Smooth muscle cell of the brain vasculature (primary cell): ENCODE measurements at regions not wholly inside any gene's neighbourhood (a gene's known extent, or its start where the extent isn't known, plus 50 kb on each side); places are given as distances from the start of the nearest gene placed in this dataset.
"Not testable (repeated sequence)": the region's sequence is repeated elsewhere in the genome, so short reads cannot be mapped to it uniquely, and the experiment has no call there.

Experiments used
- DNase-seq: peaks from one replicate; pipeline ENCODE4 v3.0.0-alpha.2; 2012; ENCODE audit warnings: low read depth, low spot score

- DNase-seq, result no peak
Observed at GRCh38 chr16:80014241-80014939, 413.9 kb upstream of the MAF start.

DNA sequence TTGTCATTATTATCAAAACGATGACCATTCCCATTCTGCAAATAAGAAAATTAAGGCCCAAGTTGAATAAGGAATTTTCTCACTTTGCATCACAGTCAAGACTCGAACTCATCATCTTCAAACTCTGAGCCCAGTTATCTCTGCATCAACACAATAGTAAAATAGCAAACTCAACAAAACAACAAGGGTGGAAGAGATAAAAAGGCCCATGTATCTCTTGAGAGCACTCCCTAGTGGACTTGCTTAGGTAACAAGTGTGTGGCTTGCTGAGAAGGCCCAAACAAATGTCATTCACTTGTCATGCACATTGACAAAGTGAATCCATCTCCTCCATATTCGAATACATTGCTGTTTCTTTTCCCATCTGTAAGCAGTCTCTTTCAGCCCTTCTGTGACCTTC is 412.0 kb upstream of the MAF start:
- no peak for DNase-seq

DNA sequence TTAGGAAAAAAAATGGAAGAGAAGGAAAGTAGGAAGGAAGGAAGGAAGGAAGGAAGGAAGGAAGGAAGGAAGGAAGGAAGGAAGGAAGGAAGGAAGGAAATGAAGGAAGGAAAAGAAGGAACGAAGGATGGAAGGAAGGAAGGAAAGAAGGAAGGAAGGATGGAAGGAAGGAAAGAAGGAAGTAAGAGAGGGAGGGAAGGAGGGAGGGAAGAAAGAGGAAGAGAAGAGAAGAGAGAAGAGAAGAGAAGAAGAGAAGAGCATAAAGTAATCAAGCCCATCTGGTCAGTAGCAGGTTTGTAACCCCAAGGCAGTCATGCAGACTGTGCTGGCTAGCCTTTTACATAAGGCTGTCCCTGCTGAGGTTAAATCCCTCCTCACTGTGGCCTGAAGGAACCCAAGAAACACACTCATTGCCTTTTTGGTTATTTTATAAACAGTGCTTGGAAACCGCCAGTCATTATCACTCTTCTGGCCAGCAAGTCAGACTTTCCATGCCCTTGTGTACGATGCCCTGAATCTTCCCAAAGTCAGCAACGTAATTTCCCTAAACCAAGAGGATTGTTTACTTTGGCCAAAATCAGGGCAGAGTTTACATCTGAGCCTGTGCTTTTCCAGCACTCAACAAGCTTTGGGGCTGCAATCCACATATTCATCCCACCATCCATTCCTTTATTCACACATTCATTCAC is 409.6 kb upstream of the MAF start:
- DNase-seq, result no peak

- no peak for DNase-seq
Observed at GRCh38 chr16:80008857-80009256, 408.3 kb upstream of the MAF start.

DNA sequence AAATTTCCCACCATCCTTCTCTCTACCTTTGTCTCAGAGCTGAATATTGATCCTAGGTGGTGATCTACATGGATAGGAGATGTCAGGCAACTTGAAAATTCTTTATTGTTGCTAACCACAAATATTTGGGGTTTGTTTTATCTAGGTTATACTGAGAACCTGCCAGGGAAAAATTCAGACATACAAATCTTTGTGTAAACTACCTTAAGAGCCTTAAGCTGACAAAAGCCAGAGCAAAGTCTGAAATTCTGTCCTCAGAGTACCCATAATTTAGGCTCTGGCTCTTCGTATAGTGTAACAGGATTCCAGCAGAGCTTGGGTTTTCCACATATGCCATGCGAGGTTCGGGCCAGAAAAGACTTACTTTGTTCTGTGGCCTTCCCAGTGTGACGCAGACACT is 406.7 kb upstream of the MAF start:
- DNase-seq, result no peak

GRCh38 chr16:80006241-80007215 is 406.0 kb upstream of the MAF start:
- DNase-seq, result no peak

GRCh38 chr16:80004113-80004512 is 403.6 kb upstream of the MAF start:
- no peak for DNase-seq

DNA sequence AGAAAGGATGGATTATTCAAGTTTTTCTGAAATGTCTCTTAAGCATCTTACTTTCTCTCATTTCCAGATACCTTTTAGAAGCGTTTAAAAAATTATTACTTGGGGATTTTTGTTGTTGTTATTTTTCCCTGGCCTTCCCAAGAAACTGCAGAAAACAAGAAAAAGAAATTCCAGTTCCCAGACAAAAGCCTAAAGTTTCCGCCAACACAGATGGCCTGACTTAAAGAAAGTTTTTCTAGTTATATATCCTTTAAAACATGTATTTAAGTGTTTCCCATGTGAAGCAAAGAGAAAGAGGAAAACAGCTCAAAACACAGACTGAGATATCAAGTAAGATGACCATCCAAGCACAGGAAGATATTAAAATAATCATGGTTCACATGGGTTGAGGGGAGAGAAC is 401.7 kb upstream of the MAF start:
- no peak for DNase-seq

- no peak for DNase-seq
Observed at GRCh38 chr16:79998143-79998542, 397.6 kb upstream of the MAF start.

- no peak for DNase-seq
Observed at GRCh38 chr16:79997257-79997656, 396.7 kb upstream of the MAF start.

DNA sequence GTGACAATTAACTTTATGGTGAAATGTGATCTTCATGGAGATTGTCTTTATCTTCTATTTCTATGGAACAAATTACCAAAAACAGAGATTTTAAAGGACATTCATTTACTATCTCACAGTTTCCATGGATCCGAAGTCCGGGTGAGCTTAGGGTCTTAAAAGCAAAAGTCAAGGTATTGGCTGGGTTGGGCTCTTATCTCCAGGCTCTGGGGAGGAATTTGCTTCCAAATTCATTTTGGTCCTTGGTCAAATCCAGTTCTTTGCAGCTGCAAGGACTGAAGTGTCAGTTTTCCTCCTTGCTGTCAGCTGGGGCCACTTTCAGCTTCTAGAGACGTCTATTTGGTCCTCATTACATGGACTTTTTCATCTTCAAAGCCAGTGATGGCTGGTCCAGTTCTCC is 395.8 kb upstream of the MAF start:
- no peak for DNase-seq

- DNase-seq, result no peak
Observed at GRCh38 chr16:79995315-79995714, 394.8 kb upstream of the MAF start.

DNA sequence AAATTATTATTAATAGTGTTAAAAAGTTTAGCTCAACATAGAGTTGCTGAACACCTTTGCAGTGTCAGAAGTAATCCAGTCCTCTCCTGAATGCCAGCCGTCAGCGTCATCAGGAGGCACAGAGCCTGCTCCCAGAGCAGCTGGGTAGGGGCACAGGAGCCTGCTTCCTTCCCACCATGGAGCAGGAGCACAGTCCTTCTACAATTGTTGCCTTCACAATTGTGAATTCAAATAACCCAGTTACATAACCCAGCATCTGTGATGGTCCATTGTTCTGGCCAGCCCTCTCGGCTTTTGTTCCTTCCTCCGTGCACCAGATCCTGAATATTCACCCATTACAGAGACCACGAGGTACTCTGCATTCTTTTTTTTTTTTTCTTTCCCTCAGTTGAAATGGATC is 393.9 kb upstream of the MAF start:
- no peak for DNase-seq

DNA sequence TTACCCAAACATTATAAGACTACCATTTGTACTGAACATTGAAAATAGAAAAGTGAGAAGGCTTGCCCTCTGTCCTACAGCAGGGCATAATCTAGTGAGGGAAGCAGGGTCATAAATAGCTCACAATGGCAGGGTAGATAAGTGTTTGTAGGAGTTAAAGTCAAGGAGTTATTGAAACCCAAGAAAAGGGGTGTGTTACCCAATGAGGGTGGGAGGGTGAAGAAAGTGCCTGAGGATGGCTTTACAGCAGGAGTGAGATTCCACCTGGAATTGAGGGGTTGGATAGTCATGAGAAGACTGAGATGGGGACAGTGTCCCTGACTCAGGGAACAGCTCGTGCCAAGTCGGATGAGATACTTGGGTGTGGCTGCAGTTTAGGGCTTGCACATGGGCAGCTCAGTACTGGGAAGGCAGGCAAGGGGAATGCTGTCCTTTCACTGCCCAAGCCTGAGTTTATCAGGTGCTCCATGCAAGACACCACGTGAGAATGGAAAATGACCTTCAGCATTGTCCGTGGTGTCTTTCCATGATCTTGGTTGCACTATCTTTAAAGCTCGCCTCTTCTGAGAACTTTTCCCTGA is 393.2 kb upstream of the MAF start:
- no peak for DNase-seq

DNA sequence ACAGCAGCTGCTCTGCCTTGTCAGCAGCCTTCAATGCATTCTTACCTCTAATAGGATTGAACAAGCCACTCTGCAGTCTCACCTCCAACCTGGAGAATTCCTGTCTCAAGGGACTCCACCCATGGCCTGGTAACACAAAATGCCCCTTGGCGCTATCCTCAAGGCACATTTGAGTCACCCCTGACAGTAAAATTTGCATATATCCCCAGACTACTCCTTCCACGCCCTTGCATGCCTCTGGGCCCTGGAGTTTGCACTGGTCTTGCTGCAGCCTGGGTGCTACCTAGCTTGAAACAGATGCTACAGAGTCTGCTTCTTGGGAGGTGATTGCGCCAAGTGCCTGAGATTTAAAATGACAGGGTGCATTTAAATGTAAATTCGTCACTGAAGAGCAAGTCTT is 391.4 kb upstream of the MAF start:
- DNase-seq, result no peak

DNA sequence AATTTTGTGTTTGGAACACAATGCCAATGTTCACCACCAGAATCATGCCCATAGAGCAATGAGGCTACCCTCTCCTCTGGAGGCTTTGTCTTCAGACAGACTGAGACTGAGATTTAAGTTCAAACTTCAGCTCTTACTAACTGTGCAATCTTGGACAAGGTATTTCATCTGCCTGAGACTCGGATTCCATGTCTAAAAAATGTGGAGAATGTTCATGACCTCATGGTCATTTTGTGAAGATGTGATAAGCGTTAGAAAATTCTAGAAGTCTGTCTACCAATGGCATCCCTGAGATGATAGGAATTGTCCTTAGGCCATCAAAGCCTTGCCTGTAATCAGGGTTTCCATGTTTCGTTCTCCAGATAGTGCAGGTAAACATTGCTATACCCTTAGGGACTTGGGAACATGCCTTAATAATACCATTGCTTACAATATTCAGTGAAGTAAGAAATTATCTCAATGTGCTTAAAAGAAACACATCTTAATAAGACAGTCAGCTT is 388.2 kb upstream of the MAF start:
- no peak for DNase-seq

GRCh38 chr16:79988089-79988488 is 387.6 kb upstream of the MAF start:
- DNase-seq, result no peak

- no peak for DNase-seq
Observed at GRCh38 chr16:79986352-79986751, 385.8 kb upstream of the MAF start.

DNA sequence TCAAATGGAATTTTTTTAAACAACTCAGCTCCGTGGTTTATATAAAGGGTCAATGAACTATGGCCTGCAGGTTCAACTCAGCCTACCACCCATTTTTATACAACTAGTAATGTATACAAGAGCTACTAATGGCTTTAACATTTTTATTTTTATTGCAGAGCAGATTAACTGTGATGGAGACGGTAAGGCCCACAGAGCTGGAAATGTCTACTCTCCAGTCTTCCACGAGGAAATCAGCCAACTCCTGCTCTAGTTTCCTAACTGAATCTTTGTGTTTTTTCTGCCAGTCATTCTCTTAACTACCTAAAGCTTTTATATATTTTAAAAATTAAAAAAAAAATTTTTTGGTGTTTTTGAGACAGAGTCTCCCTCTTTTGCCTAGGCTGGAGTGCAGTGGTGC is 385.1 kb upstream of the MAF start:
- no peak for DNase-seq

DNA sequence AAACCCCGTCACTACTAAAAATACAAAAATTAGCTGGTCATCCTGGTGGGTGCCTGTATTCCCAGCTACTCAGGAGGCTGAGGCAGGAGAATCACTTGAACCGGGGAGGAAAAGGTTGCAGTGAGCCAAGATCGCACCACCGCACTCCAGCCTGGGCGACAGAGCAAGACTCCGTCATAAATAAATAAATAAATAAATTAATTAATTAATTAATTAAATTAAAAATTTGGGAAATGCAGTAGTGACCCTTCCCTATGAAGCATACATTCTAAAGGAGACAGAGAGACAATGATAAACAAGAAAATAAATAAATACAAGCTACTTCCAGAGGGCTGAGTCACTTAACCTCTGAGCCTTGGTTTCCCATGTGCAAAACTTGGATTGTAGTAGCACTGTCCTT is 383.6 kb upstream of the MAF start:
- DNase-seq, result not testable (repeated sequence)

GRCh38 chr16:79982862-79983261 is 382.3 kb upstream of the MAF start:
- no peak for DNase-seq

GRCh38 chr16:79982361-79982760 is 381.8 kb upstream of the MAF start:
- DNase-seq, result no peak
